MM.1S (cell line): ENCODE measurements at regions not wholly inside any gene's neighbourhood (a gene's known extent, or its start where the extent isn't known, plus 50 kb on each side); places are given as distances from the start of the nearest gene placed in this dataset.

Source experiments
- DNase-seq: peaks from one replicate; pipeline ENCODE4 v3.0.0-alpha.2; 2015
- H2AFZ ChIP-seq: fragments of 300-600 bp; sonication (generic); 2 replicates; pipeline ENCODE4 v1.6.0; 2016; ENCODE audit warnings: antibody characterized with exemption, low read length
- H3F3A ChIP-seq: fragments of 300-600 bp; sonication (generic); 2 replicates; pipeline ENCODE4 v1.6.1; 2016; ENCODE audit warnings: mild to moderate bottlenecking, antibody characterized with exemption, low read length, moderate library complexity, mixed read lengths; ENCODE audit not compliant: insufficient read depth
- H3K27ac ChIP-seq: fragments of 300-600 bp; sonication (generic); 2 replicates; pipeline ENCODE4 v1.5.1; 2016; ENCODE audit warnings: mild to moderate bottlenecking, low read length
- H3K27me3 ChIP-seq: fragments of 300-600 bp; sonication (generic); replicated peaks from 2 replicates; pipeline ENCODE4 v1.6.0; 2016; ENCODE audit warnings: low read length; ENCODE audit not compliant: insufficient read depth
- H3K36me3 ChIP-seq: fragments of 300-600 bp; sonication (generic); replicated peaks from 2 replicates; pipeline ENCODE4 v1.6.1; 2016; ENCODE audit warnings: mild to moderate bottlenecking, low read length, mixed read lengths; ENCODE audit not compliant: insufficient read depth
- H3K4me1 ChIP-seq: fragments of 300-600 bp; sonication (generic); 2 replicates; pipeline ENCODE4 v1.6.1; 2016; ENCODE audit warnings: low read length, mixed read lengths
- H3K4me2 ChIP-seq: fragments of 300-600 bp; sonication (generic); 2 replicates; pipeline ENCODE4 v1.6.0; 2016; ENCODE audit warnings: low read depth, low read length
- H3K4me3 ChIP-seq: fragments of 300-600 bp; sonication (generic); 2 replicates; pipeline ENCODE4 v1.5.1; 2016; ENCODE audit warnings: low read length, mixed read lengths
- H3K79me2 ChIP-seq: fragments of 300-600 bp; sonication (generic); 2 replicates; pipeline ENCODE4 v1.6.1; 2016; ENCODE audit warnings: mixed run types, low read length, mixed read lengths
- H3K9ac ChIP-seq: fragments of 300-600 bp; sonication (generic); 2 replicates; pipeline ENCODE4 v1.6.1; 2016; ENCODE audit warnings: low read length, mixed read lengths
- H3K9me2 ChIP-seq: fragments of 300-600 bp; sonication (generic); replicated peaks from 2 replicates; pipeline ENCODE4 v1.6.1; 2016; ENCODE audit warnings: mild to moderate bottlenecking, low read length, mixed read lengths; ENCODE audit not compliant: insufficient read depth
- H3K9me3 ChIP-seq: fragments of 300-600 bp; sonication (generic); replicated peaks from 2 replicates; pipeline ENCODE4 v1.6.1; 2016; ENCODE audit warnings: mild to moderate bottlenecking, low read length, mixed read lengths; ENCODE audit not compliant: insufficient read depth
- H4K20me1 ChIP-seq: fragments of 300-600 bp; sonication (generic); 2 replicates; pipeline ENCODE4 v1.6.1; 2016; ENCODE audit warnings: mild to moderate bottlenecking, low read length, moderate library complexity, mixed read lengths; ENCODE audit not compliant: insufficient read depth
- CTCF ChIP-seq: fragments of 300-600 bp; sonication (generic); IDR thresholded peaks from 2 replicates; pipeline ENCODE4 v1.5.1; 2016; ENCODE audit warnings: antibody characterized with exemption, low read length, mixed read lengths
- EZH2 ChIP-seq: fragments of 300-600 bp; sonication (generic); optimal IDR thresholded peaks from 2 replicates; pipeline ENCODE3; 2017; ENCODE audit warnings: low read depth, mild to moderate bottlenecking, antibody characterized with exemption, low read length, mixed read lengths
- EZH2phosphoT487 ChIP-seq: fragments of 300-600 bp; sonication (generic); IDR thresholded peaks from 2 replicates; pipeline ENCODE4 v1.6.1; 2018; ENCODE audit warnings: antibody characterized with exemption, low read length

DNA sequence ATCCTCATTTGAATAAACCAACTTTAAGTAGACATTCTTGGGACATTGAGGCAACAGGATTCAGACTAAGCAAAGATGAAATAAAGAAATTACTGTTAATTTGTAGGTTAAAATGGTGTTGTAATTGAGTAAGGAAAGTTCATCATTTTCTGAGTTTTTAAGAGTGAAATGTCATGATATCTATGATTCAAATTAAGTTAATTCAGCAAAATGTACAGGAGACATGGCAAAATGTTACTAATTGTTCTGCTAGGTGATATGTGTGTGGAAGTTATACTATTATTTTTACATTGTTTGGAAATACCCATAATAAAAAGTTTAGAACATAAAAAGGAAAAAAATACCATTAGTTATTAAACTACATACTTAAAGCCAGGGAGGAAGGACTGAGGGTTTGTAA, 55.0 kb upstream of the EGLN3 start:
- H3K79me2 ChIP-seq = no peaks in the 10 kb centered on the region
- H3K9me2 ChIP-seq = no peaks in the 10 kb centered on the region
- no peak overlapping the region for H3K4me3 ChIP-seq
- H3K9me3 ChIP-seq = no peaks in the 10 kb centered on the region
- no peaks in the 10 kb centered on the region for H3K36me3 ChIP-seq
- no peaks in the 10 kb centered on the region for H4K20me1 ChIP-seq
- H3K27ac ChIP-seq = no peak overlapping the region
- no peaks in the 10 kb centered on the region for H3K4me1 ChIP-seq
- no peak overlapping the region for H3K9ac ChIP-seq
- no peak overlapping the region for H3K4me2 ChIP-seq
- H3F3A ChIP-seq = no peaks in the 10 kb centered on the region
- no peak for DNase-seq
- TF ChIP-seq EZH2phosphoT487 (no peak), CTCF (no peak), EZH2 (no peak)
- H2AFZ ChIP-seq = no peak overlapping the region
- no peaks in the 10 kb centered on the region for H3K27me3 ChIP-seq

DNA sequence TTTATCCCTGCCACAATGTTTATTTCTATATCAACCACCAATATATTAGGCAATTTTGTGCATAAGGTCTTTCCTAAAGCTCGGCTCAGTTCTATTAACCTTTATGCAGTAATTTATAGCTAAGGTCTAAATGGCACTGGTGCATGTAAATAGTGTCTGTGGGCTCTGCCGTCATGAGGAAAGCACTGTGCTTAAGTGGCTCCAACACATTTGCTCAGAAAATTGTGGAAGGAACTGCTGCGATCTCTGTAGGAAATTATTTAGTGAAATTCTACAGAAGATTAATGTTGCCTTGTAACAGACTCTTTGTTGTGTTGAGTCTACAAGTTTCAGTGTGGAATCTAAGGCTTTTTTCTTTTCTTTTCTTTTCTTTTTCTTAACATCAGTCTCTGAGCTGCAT, 54.0 kb upstream of the EGLN3 start:
- no peaks in the 10 kb centered on the region for H3K27me3 ChIP-seq

GRCh38 chr14:34003691-34004090, 52.8 kb upstream of the EGLN3 start:
- no peak overlapping the region for H3K9ac ChIP-seq
- no peak overlapping the region for H3K27ac ChIP-seq
- no peaks in the 10 kb centered on the region for H3K4me1 ChIP-seq
- no peak overlapping the region for H2AFZ ChIP-seq
- DNase-seq = no peak
- no peaks in the 10 kb centered on the region for H3K9me3 ChIP-seq
- H3K9me2 ChIP-seq = no peaks in the 10 kb centered on the region
- H4K20me1 ChIP-seq = no peaks in the 10 kb centered on the region
- H3K4me3 ChIP-seq = no peak overlapping the region
- H3F3A ChIP-seq = no peaks in the 10 kb centered on the region
- no peaks in the 10 kb centered on the region for H3K36me3 ChIP-seq
- H3K4me2 ChIP-seq = no peak overlapping the region
- no peak for TF ChIP-seq CTCF
- no peak for TF ChIP-seq EZH2
- no peak for TF ChIP-seq EZH2phosphoT487
- H3K79me2 ChIP-seq = no peaks in the 10 kb centered on the region
- no peaks in the 10 kb centered on the region for H3K27me3 ChIP-seq

More for the DNA sequence above, 54.0 kb upstream of the EGLN3 start:
- Histone ChIP-seq H3K4me2 (no peak overlapping the region), H2AFZ (no peak overlapping the region), H3K9me2 (no peaks in the 10 kb centered on the region), H3K36me3 (no peaks in the 10 kb centered on the region), H3K79me2 (no peaks in the 10 kb centered on the region), H3K27ac (no peak overlapping the region), H3F3A (no peaks in the 10 kb centered on the region), H4K20me1 (no peaks in the 10 kb centered on the region), H3K9me3 (no peaks in the 10 kb centered on the region), H3K9ac (no peak overlapping the region), H3K4me1 (no peaks in the 10 kb centered on the region), H3K4me3 (no peak overlapping the region)
- TF ChIP-seq EZH2 (no peak), CTCF (no peak), EZH2phosphoT487 (no peak)
- no peak for DNase-seq
